Vagina (tissue), 2 donors: ENCODE measurements at regions not wholly inside any gene's neighbourhood (a gene's known extent, or its start where the extent isn't known, plus 50 kb on each side); places are given as distances from the start of the nearest gene placed in this dataset.

Source experiments
- DNase-seq, 2 donors: peaks; one replicate each; pipeline ENCODE4 v3.0.0-alpha.2; 2017; ENCODE audit errors: extremely low spot score in 2 of 2
- H3K27ac ChIP-seq: fragments of 200-600 bp; sonication (generic); one replicate; pipeline ENCODE4 v1.5.1; 2019
- H3K27me3 ChIP-seq: fragments of 200-600 bp; sonication (generic); one replicate; pipeline ENCODE4 v1.5.1; 2019
- H3K36me3 ChIP-seq, 2 donors: fragments of 200-600 bp; sonication (generic); one replicate each; pipeline ENCODE4 v1.5.1; 2017 to 2019
- H3K4me1 ChIP-seq: fragments of 200-600 bp; sonication (generic); one replicate; pipeline ENCODE4 v1.5.1; 2019
- H3K4me3 ChIP-seq, 2 donors: fragments of 200-600 bp; sonication (generic); 1 replicate in 1 of 2; 2 replicates in 1 of 2; pipeline ENCODE4 v1.5.1; 2016 to 2019
- H3K9me3 ChIP-seq: fragments of 200-600 bp; sonication (generic); one replicate; pipeline ENCODE4 v1.5.1; 2019
- CTCF ChIP-seq, 3 experiments: fragments of 450-650 bp in 2 of 3; fragments of 200-600 bp in 1 of 3; sonication (generic) in 1 of 3; IDR thresholded peaks; one replicate each; pipeline ENCODE4 v1.5.1; 2017 to 2019; ENCODE audit warnings: antibody characterized with exemption in 3 of 3, mild to moderate bottlenecking in 2 of 3, moderate library complexity in 2 of 3
- POLR2A ChIP-seq, 2 donors: fragments of 450-650 bp; IDR thresholded peaks; one replicate each; pipeline ENCODE4 v1.6.1; 2017; ENCODE audit warnings: antibody characterized with exemption in 2 of 2, mild to moderate bottlenecking in 2 of 2, moderate library complexity in 2 of 2
- POLR2AphosphoS5 ChIP-seq, 2 donors: sonication (generic); formaldehyde crosslinking; IDR thresholded peaks; one replicate each; pipeline ENCODE4 v1.9.0; 2017; ENCODE audit warnings: antibody characterized with exemption in 2 of 2, mild to moderate bottlenecking in 2 of 2, low read depth in 1 of 2; ENCODE audit not compliant: insufficient read depth in 1 of 2
- intact Hi-C: fragments of 100-400 bp; cut with DNase I; formaldehyde crosslinking; loops from one replicate; pipeline ENCODE4 v1.15.1; 2023

- Histone ChIP-seq H3K4me3 (no peak overlapping the region), H3K27me3 (no peaks in the 10 kb centered on the region), H3K9me3 (no peaks in the 10 kb centered on the region), H3K4me1 (no peaks in the 10 kb centered on the region), H3K36me3 (no peaks in the 10 kb centered on the region), H3K27ac (no peak overlapping the region)
- TF ChIP-seq POLR2AphosphoS5 (IDR thresholded peaks at IDR 0.05; ENCODE audit: insufficient read depth in 1 of 2, low read depth in 1 of 2) (no peak), POLR2A (IDR thresholded peaks at IDR 0.05) (no peak), CTCF (IDR thresholded peaks at IDR 0.05) (no peak)
- intact Hi-C loops, result no loop called here
- no peak for DNase-seq
Observed at GRCh38 chr13:86932776-86933334, 738.3 kb upstream of the SLITRK5 start.

- Histone ChIP-seq H3K27ac (no peak overlapping the region), H3K4me3 (no peak overlapping the region), H3K36me3 (no peaks in the 10 kb centered on the region), H3K27me3 (no peaks in the 10 kb centered on the region), H3K4me1 (no peaks in the 10 kb centered on the region), H3K9me3 (no peaks in the 10 kb centered on the region)
- intact Hi-C loops, result no loop called here
- TF ChIP-seq CTCF (IDR thresholded peaks at IDR 0.05), result no peak
- TF ChIP-seq POLR2A (IDR thresholded peaks at IDR 0.05), result no peak
- TF ChIP-seq POLR2AphosphoS5 (IDR thresholded peaks at IDR 0.05; ENCODE audit: insufficient read depth in 1 of 2, low read depth in 1 of 2), result no peak
- no peak for DNase-seq
Observed at GRCh38 chr13:86933676-86934075, 737.5 kb upstream of the SLITRK5 start.

GRCh38 chr13:86937316-86937715, 733.9 kb upstream of the SLITRK5 start:
- DNase-seq, result no peak
- Histone ChIP-seq H3K9me3 (no peaks in the 10 kb centered on the region), H3K4me1 (no peaks in the 10 kb centered on the region), H3K27ac (no peak overlapping the region), H3K27me3 (no peaks in the 10 kb centered on the region), H3K36me3 (no peaks in the 10 kb centered on the region), H3K4me3 (no peak overlapping the region)
- intact Hi-C loops, result no loop called here
- no peak for TF ChIP-seq POLR2A (IDR thresholded peaks at IDR 0.05)
- no peak for TF ChIP-seq CTCF (IDR thresholded peaks at IDR 0.05)
- TF ChIP-seq POLR2AphosphoS5 (IDR thresholded peaks at IDR 0.05; ENCODE audit: insufficient read depth in 1 of 2, low read depth in 1 of 2), result no peak

GRCh38 chr13:86945584-86945983, 725.6 kb upstream of the SLITRK5 start:
- Histone ChIP-seq H3K36me3 (no peaks in the 10 kb centered on the region), H3K27me3 (no peaks in the 10 kb centered on the region), H3K4me3 (no peak overlapping the region), H3K4me1 (no peaks in the 10 kb centered on the region), H3K9me3 (no peaks in the 10 kb centered on the region), H3K27ac (no peak overlapping the region)
- intact Hi-C loops, result no loop called here
- DNase-seq, result no peak
- TF ChIP-seq CTCF (IDR thresholded peaks at IDR 0.05) (no peak), POLR2A (IDR thresholded peaks at IDR 0.05) (no peak), POLR2AphosphoS5 (IDR thresholded peaks at IDR 0.05; ENCODE audit: insufficient read depth in 1 of 2, low read depth in 1 of 2) (no peak)

GRCh38 chr13:86946734-86947133, 724.4 kb upstream of the SLITRK5 start:
- no peak for DNase-seq
- no peaks in the 10 kb centered on the region for H3K36me3 ChIP-seq
- intact Hi-C loops, result no loop called here
- TF ChIP-seq CTCF (IDR thresholded peaks at IDR 0.05), result no peak
- TF ChIP-seq POLR2A (IDR thresholded peaks at IDR 0.05), result no peak
- TF ChIP-seq POLR2AphosphoS5 (IDR thresholded peaks at IDR 0.05; ENCODE audit: insufficient read depth in 1 of 2, low read depth in 1 of 2), result no peak
- no peaks in the 10 kb centered on the region for H3K27me3 ChIP-seq
- H3K9me3 ChIP-seq, result no peaks in the 10 kb centered on the region
- no peaks in the 10 kb centered on the region for H3K4me1 ChIP-seq
- H3K27ac ChIP-seq, result no peak overlapping the region
- no peak overlapping the region for H3K4me3 ChIP-seq
